ENCODE measurements at regions not wholly inside any gene's neighbourhood (a gene's known extent, or its start where the extent isn't known, plus 50 kb on each side); places are given as distances from the start of the nearest gene placed in this dataset.

GRCh38 chr13:62130062-62130970 is 714.7 kb upstream of the PCDH20 start:
- ChIA-PET CTCF (no interaction called here), POLR2A (no interaction called here)
- peaks cover 16% of the 10 kb centered on the region for H3K36me3 Mint-ChIP-seq
- H3K27ac Mint-ChIP-seq: peak overlapping the region; percentile 39
- H3K9me3 Mint-ChIP-seq: peaks cover 26% of the 10 kb centered on the region
- no peak overlapping the region for H3K4me3 Mint-ChIP-seq
- no peak for TF ChIP-seq ZNF219 (CRISPR knock-in tag; IDR thresholded peaks at IDR 0.05; ENCODE audit: borderline replicate concordance)
- TF ChIP-seq ARID4B (CRISPR knock-in tag; IDR thresholded peaks at IDR 0.05; ENCODE audit: borderline replicate concordance): no peak
- TF ChIP-seq, protein P1, sequence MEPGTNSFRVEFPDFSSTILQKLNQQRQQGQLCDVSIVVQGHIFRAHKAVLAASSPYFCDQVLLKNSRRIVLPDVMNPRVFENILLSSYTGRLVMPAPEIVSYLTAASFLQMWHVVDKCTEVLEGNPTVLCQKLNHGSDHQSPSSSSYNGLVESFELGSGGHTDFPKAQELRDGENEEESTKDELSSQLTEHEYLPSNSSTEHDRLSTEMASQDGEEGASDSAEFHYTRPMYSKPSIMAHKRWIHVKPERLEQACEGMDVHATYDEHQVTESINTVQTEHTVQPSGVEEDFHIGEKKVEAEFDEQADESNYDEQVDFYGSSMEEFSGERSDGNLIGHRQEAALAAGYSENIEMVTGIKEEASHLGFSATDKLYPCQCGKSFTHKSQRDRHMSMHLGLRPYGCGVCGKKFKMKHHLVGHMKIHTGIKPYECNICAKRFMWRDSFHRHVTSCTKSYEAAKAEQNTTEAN (CRISPR knock-in tag; IDR thresholded peaks at IDR 0.05): no peak
- TF ChIP-seq SP1 (CRISPR knock-in tag; conservative IDR thresholded peaks at IDR 0.05): no peak
- TF ChIP-seq, protein P2, sequence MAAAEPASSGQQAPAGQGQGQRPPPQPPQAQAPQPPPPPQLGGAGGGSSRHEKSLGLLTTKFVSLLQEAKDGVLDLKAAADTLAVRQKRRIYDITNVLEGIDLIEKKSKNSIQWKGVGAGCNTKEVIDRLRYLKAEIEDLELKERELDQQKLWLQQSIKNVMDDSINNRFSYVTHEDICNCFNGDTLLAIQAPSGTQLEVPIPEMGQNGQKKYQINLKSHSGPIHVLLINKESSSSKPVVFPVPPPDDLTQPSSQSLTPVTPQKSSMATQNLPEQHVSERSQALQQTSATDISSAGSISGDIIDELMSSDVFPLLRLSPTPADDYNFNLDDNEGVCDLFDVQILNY (CRISPR knock-in tag; IDR thresholded peaks at IDR 0.05): no peak
- TF ChIP-seq, protein P3, sequence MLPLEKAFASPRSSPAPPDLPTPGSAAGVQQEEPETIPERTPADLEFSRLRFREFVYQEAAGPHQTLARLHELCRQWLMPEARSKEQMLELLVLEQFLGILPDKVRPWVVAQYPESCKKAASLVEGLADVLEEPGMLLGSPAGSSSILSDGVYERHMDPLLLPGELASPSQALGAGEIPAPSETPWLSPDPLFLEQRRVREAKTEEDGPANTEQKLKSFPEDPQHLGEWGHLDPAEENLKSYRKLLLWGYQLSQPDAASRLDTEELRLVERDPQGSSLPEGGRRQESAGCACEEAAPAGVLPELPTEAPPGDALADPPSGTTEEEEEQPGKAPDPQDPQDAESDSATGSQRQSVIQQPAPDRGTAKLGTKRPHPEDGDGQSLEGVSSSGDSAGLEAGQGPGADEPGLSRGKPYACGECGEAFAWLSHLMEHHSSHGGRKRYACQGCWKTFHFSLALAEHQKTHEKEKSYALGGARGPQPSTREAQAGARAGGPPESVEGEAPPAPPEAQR (CRISPR knock-in tag; IDR thresholded peaks at IDR 0.05): no peak
- TF ChIP-seq CREM (CRISPR knock-in tag; IDR thresholded peaks at IDR 0.05): no peak
- no peak for TF ChIP-seq NR2C2 (CRISPR knock-in tag; IDR thresholded peaks at IDR 0.05)
- TF ChIP-seq NFYB (CRISPR knock-in tag; conservative IDR thresholded peaks at IDR 0.05; ENCODE audit: low read depth): no peak
- no peaks in the 10 kb centered on the region for H3K27me3 Mint-ChIP-seq (ENCODE audit: low read depth)
- no peak for DNase-seq (ENCODE audit: low spot score)
- peak; percentile 72 for ATAC-seq
- H3K4me1 Mint-ChIP-seq: peaks cover 22% of the 10 kb centered on the region

- ATAC-seq (no peak), DNase-seq (ENCODE audit: low spot score) (no peak)
- H3K4me3 Mint-ChIP-seq: no peak overlapping the region
- H3K4me1 Mint-ChIP-seq: peaks cover 22% of the 10 kb centered on the region
- no peak overlapping the region for H3K27ac Mint-ChIP-seq
- POLR2A ChIA-PET: no interaction called here
- H3K27me3 Mint-ChIP-seq (ENCODE audit: low read depth): no peaks in the 10 kb centered on the region
- CTCF ChIA-PET: no interaction called here
- peaks cover 16% of the 10 kb centered on the region for H3K36me3 Mint-ChIP-seq
- TF ChIP-seq FOXK1 (CRISPR knock-in tag; IDR thresholded peaks at IDR 0.05): no peak
- no peak for TF ChIP-seq HMGA2 (CRISPR knock-in tag; IDR thresholded peaks at IDR 0.05)
- no peak for TF ChIP-seq E2F4 (CRISPR knock-in tag; IDR thresholded peaks at IDR 0.05; ENCODE audit: borderline replicate concordance, low read depth)
- peaks cover 26% of the 10 kb centered on the region for H3K9me3 Mint-ChIP-seq
These were observed 713.4 kb upstream of the PCDH20 start for GRCh38 chr13:62129000-62129551.
